NCI-H1417 treated with DMSO at 0.1 percent for 48 hours (cell line): ENCODE measurements at regions not wholly inside any gene's neighbourhood (a gene's known extent, or its start where the extent isn't known, plus 50 kb on each side); places are given as distances from the start of the nearest gene placed in this dataset.
"Not testable (repeated sequence)": the region's sequence is repeated elsewhere in the genome, so short reads cannot be mapped to it uniquely, and the experiment has no call there.

Experiments
- DNase-seq: peaks from one replicate; lab custom pipeline; 2025; lab: John Stamatoyannopoulos, UW

DNA sequence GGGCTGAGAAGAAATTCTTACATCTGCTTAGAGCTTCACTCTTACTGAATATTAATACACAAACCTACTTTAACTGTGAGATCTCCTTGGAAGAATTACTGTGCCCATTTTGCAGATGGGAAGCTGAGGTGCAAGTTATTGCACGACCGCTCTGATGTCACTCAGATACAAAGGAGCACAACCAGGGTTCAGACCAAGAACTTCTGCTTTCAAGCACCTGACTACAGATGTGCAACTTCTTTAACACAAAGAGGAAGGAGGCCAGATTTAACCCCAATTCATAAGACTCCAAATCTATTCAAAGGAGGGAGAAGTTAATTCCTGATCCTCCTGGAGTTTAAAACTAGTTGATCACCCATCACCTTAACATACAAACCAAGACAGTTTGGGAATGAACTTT is 232.6 kb downstream of the VRK1 start:
- DNase-seq, result no peak

- DNase-seq, result no peak
These were observed 234.3 kb downstream of the VRK1 start for GRCh38 chr14:97031530-97031929.

DNA sequence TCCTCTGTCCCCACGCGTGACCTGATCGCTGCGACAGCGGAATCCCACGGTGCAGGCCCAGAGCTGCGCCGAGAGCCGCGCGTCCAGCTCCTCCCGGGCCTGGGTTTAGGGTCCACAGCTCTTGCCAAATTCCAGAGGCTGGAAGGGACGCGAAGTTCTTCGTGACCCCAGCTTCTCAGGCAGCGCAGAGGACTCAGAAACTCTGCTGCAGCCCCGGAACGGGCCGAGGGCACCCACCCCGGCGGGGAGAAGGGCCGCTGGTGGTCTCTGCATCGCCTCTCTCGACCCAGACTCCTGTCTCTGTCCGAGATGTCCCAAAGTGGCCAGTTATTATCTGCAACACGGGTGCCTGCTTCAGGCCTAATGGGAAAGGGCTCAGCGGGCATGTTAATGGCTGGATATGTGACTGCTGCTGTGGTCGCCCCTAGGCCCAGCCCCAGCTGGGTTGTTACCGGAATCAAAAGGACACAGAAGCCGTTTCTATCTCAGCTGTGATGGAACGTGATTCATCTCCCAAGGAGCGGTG is 236.4 kb downstream of the VRK1 start:
- no peak for DNase-seq

GRCh38 chr14:97036086-97036852 is 239.1 kb downstream of the VRK1 start:
- no peak for DNase-seq

DNA sequence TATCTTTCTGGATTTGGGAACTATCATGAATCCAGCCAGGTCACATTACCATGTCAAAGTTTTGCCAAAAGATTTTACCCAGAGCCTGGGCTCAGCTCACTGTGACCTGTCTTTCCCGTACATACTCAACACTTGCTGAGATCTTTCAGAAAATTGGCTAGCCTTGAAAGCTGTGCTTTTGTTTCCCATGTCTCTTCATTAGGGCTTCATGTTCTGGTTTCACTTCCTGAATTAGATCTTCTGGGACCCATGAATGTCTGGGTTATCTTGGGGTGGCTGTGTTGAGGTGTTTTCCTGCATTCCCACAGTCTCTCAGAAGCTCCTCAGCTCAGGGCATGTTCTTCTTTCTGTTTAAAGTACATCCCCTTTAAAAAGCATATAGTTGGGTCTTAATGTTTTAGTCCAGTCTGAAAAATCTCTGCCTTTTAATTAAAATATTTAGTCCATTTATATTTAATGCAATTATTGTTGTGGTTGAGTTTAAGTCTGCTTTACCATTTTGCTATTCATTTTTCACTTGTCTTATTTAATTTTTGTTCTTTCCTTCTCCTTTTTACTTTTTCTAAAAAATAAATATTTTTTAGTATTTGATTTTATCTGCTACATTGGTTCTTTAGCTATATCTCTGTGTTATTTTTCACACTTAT is 242.7 kb downstream of the VRK1 start:
- no peak for DNase-seq

DNA sequence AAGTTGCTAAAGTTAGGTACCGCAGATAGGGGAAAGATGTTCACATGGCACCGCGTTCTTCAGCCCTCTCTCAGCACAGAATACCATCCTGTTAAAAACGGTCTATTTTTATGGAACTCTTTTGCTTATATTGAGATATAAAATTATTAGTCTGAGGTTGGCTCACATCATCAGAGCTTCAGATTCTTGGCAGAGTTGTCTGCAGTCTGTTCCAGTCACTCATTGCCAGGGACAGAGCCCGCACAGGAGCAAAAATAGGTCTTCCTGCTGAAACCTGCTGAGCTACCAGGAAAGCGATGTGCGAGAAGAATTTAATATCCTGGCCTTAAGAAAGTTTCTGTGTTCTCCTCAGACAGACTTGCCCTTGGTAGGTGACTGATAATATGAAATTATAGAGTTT is 249.8 kb downstream of the VRK1 start:
- DNase-seq, result no peak

- DNase-seq, result no peak
These were observed 254.8 kb downstream of the VRK1 start for GRCh38 chr14:97052001-97052400.

- DNase-seq, result no peak
These were observed 256.8 kb downstream of the VRK1 start for GRCh38 chr14:97053941-97054340.

GRCh38 chr14:97055355-97055754 is 258.2 kb downstream of the VRK1 start:
- no peak for DNase-seq

GRCh38 chr14:97056086-97056485 is 258.9 kb downstream of the VRK1 start:
- DNase-seq, result no peak

DNA sequence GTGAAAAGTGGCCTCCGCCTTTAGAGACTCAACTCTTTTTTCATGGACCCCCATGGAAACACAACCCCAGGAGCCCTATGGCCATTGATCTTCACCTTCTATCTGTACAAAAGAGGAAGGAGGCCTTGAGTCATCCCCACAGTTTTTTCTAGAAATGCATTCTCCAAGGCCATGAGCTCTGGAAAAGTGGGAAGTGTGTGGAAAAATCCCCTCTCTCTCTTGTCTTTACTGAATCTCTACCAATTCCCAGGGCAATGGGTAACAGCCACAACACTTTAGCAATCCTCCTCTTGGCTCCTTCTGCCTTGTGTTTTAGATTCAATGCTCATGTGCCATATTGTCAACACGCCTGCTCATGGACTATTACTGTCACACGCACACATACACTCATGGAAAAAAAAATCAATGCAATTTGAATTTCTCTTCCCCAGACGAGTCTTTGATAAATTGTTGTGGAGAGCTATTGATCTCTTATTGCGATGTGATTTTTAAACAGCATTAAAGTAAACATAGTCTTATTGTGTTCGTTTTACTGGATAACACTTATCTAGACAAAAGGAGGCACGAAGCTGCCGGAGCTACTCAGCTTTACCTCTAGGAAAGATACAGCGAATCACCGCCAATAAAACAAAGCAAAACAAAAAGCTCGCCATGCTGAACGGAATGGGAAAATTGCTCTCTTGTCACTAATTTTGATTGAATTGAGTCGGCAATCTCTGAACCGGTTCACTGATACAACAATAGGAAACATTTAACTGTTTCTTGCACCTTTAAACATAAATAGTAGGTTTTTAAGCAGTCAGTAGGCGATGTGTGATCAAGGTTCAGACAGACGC is 260.3 kb downstream of the VRK1 start:
- DNase-seq, result no peak

GRCh38 chr14:97058074-97058467 is 260.9 kb downstream of the VRK1 start:
- DNase-seq, result no peak

DNA sequence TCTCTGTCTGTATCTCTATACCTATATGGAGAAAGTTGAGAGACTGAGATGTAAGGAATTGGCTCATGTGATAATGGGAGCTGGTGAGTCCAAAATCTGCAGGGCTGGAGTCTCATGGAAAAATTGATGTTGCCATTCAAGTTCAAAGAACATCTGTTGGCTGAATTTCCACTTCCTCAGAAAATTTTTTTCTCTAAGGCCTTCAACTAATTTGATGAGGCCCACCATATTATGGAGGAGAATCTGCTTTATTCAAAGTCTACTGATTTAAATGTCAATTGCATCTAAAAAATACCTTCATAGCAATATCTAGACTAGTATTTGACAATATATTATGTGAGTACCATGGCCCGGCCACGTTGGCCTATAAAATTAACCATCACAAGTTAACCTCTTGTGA is 261.4 kb downstream of the VRK1 start:
- DNase-seq, result no peak

DNA sequence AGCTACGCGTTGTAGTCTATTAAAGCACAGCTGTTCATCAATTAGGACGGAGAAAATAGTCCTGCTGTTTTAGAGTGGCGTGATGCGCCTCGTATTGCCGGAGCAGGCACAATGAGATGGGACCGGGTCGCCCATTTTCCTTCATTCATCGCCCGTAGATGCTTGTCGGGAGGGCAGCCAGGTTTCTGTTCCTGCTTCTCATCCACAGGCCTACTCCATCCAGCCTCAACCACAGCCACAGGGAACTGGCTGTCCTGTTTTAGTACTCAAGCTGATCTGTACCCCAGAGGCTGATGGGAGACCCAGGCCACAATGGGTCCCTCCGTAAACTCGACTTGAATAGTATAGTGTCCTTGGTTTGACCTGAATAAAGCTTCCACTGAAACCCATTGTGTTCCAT is 264.0 kb downstream of the VRK1 start:
- DNase-seq, result no peak

- DNase-seq, result no peak
These were observed 264.5 kb downstream of the VRK1 start for GRCh38 chr14:97061714-97062113.

GRCh38 chr14:97065305-97066067 is 268.3 kb downstream of the VRK1 start:
- DNase-seq, result no peak

DNA sequence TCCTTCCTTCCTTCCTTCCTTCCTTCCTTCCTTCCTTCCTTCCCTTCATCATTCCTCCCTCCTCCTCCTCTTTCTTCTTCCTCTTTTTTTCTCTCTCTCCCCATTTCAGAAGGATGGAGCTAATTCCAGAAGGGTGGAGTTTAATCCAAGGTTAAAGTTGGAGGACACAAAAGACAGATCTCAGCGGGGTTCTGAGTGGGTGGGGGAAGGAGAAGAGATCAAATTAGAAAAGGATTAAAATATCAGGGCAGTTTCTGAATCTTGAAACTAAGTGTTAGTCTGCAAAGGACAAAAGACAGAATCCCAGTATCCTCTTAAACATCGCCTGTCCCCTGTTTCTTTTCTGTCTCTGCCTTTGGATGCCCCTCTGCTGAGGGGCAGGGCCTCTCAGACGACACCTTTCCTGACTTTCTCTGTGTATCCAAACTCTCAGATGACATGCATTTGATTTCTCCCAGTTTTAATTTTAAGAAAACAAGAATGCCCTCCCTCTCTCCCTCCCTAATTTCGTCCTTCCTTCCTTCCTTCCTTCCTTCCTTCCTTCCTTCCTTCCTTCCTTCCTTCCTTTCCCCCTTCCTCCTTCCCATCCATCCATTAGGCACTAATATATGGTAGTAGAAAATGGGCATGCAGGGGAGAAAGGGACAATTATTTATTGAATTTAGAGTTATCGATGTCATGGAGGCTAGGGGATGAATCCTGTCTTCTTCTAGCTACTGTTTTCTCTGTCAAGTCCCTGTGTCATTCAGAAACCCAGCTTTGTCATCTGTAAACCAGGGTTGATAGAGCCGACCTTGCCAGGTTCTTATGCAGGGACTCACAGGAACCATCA is 269.1 kb downstream of the VRK1 start:
- DNase-seq, result no peak

DNA sequence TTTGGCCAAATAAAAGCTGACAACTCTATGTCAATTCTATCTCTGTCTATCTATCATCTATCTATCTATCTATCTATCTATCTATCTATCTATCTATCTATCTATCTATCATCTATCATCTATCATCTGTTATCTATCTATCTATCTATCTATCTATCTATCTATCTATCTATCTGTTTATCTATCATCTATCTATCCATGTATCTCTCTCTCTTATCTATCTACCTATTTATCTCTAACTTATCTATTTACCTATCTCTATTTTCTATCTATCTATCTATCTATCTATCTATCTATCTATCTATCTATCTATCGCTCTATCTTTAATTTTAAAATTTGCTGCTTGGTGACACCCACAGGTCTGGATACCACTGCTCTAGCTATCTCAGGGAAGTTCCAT is 271.1 kb downstream of the VRK1 start:
- DNase-seq, result not testable (repeated sequence)

DNA sequence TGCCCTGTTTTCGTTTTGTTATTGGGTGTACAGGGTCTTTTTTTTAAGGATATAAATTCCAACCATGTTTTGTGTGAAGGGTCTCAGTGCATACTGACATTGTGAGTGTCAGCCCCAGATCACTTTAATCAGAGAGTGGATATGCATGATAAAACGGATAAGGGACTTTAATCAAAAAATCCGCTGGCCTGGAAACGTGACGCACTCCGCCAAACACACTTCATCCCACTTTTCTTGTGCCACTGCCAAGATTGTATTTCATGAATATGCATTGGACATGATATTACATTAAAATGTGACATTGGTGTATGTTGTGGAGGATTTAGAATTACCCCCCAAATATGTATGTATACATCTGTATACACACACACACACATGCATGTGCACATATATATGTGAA is 273.1 kb downstream of the VRK1 start:
- no peak for DNase-seq

GRCh38 chr14:97071177-97071576 is 274.0 kb downstream of the VRK1 start:
- DNase-seq, result no peak

GRCh38 chr14:97073622-97074021 is 276.4 kb downstream of the VRK1 start:
- no peak for DNase-seq
